ENCODE measurements at regions not wholly inside any gene's neighbourhood (a gene's known extent, or its start where the extent isn't known, plus 50 kb on each side); places are given as distances from the start of the nearest gene placed in this dataset.

DNA sequence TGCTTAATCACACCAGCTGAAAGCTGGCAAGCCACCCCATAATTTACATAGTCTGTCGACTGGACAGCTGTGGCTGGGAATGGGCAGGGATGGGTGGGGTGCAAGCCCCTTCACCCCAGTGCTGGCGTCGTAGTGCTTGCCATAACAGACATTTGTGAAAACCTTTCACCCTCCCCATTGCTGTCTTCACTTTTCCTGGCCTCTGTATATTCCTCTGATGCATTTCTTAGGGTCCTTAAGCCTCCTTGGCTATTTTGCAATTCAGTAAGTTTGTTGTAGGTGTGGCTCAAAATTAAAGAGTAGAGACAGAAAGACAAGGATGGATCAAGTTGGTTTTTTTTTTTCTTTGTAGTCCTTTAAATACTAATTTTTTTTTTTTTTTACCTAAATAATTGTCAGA, 383.3 kb upstream of the MCTP2 start:
- TF ChIP-seq, protein P1, sequence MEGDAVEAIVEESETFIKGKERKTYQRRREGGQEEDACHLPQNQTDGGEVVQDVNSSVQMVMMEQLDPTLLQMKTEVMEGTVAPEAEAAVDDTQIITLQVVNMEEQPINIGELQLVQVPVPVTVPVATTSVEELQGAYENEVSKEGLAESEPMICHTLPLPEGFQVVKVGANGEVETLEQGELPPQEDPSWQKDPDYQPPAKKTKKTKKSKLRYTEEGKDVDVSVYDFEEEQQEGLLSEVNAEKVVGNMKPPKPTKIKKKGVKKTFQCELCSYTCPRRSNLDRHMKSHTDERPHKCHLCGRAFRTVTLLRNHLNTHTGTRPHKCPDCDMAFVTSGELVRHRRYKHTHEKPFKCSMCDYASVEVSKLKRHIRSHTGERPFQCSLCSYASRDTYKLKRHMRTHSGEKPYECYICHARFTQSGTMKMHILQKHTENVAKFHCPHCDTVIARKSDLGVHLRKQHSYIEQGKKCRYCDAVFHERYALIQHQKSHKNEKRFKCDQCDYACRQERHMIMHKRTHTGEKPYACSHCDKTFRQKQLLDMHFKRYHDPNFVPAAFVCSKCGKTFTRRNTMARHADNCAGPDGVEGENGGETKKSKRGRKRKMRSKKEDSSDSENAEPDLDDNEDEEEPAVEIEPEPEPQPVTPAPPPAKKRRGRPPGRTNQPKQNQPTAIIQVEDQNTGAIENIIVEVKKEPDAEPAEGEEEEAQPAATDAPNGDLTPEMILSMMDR (IDR thresholded peaks at IDR 0.05): no peak
- no peak for TF ChIP-seq POLR2AphosphoS5 (IDR thresholded peaks at IDR 0.05)
